A673 (cell line): ENCODE measurements at regions not wholly inside any gene's neighbourhood (a gene's known extent, or its start where the extent isn't known, plus 50 kb on each side); places are given as distances from the start of the nearest gene placed in this dataset.

Source experiments
- CTCF ChIP-seq: fragments of 300-800, 200-600 bp; sonication (generic); conservative IDR thresholded peaks from 2 replicates; pipeline ENCODE4 v1.5.1; 2017; ENCODE audit warnings: low read depth, mild to moderate bottlenecking, antibody characterized with exemption, low read length, moderate library complexity, mixed read lengths
- EZH2 ChIP-seq: fragments of 200-600 bp; sonication (generic); IDR thresholded peaks from 2 replicates; pipeline ENCODE4 v1.6.1; 2017; ENCODE audit warnings: borderline replicate concordance, low read depth, mild to moderate bottlenecking, mixed read lengths, antibody characterized with exemption, low read length; ENCODE audit not compliant: poor library complexity, severe bottlenecking

GRCh38 chr12:45125997-45126396, 75.1 kb upstream of the DBX2 start:
- no peak for TF ChIP-seq CTCF
- TF ChIP-seq EZH2: no peak
